Cardiac septum (tissue), 1 donor: ENCODE measurements at regions not wholly inside any gene's neighbourhood (a gene's known extent, or its start where the extent isn't known, plus 50 kb on each side); places are given as distances from the start of the nearest gene placed in this dataset.

Experiments used
- DNase-seq: peaks from one replicate; pipeline ENCODE4 v3.0.0-alpha.2; 2020; ENCODE audit warnings: low spot score
- intact Hi-C: fragments of 100-400 bp; cut with DNase I; formaldehyde crosslinking; loops from one replicate; pipeline ENCODE4 v1.14.0; 2022
- donor health status: DM: no; HTN: no; CAD: no.

DNA sequence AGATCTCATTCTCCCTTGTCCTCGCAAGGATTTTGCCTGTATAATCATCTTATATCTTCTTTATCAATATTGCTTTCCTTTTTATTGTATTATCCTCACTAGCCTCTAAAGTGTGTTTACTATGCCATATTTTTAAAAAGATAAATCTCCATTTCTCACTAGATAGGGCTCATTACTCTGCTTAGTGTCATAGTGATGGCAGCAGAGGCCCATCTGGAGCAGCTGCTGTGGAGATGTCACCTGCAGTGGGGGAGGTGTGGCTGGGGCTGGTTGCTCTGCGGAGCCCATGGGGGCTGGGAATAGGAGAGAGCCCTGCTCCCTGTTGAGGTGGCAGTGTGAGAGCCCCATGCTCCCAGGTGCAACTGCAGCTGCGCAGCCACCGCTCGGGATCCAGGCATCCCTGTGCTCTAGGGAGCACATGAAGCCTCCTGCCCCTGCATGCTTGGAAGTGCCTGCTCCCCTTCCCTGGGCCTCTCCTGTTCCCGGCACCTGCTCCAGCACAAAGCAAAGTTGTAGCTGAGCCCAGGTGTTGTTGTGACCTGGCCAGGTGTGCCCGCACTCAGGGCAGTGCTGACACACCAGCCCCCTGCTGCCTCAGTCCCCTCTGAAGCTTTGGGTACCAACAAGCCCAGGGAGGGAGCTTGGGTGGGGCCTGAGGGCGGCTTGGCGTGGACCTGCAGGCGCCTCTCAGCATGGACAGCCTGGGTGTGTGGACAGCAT lies 144.6 kb upstream of the MRPS30 start:
- no peak for DNase-seq
- intact Hi-C loops: no loop called here

- no peak for DNase-seq
These were observed 146.9 kb upstream of the MRPS30 start for GRCh38 chr5:44661851-44662250.

GRCh38 chr5:44660251-44660650 lies 148.5 kb upstream of the MRPS30 start:
- intact Hi-C loops: no loop called here

More at GRCh38 chr5:44661851-44662250, 146.9 kb upstream of the MRPS30 start:
- intact Hi-C loops: no loop called here

GRCh38 chr5:44659334-44659733 lies 149.4 kb upstream of the MRPS30 start:
- intact Hi-C loops: no loop called here
- DNase-seq: no peak

More at GRCh38 chr5:44660251-44660650, 148.5 kb upstream of the MRPS30 start:
- DNase-seq: no peak

- intact Hi-C loops: no loop called here
- no peak for DNase-seq
These were observed 156.1 kb upstream of the MRPS30 start for GRCh38 chr5:44652674-44653073.

DNA sequence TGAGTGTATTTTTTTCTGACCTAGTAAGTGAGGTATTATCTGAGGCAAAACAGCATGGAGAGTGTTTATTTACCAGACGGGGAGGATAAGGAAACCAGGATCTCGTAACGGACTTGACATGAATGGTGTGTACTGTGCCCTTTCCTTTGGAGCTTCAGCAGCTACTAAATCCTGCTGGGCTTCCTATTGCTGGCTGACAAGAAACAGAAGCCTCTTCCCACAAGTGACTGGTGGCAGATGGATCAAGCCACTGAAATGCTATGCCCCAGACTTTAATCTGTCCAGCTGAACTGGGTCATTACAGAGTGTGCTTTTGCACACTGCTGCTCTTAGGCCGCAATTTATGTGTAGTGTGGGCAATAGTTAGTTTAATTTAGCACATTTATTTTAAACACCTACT lies 162.7 kb upstream of the MRPS30 start:
- intact Hi-C loops: no loop called here
- DNase-seq: no peak

GRCh38 chr5:44645502-44645901 lies 163.2 kb upstream of the MRPS30 start:
- no peak for DNase-seq
- intact Hi-C loops: no loop called here

GRCh38 chr5:44644628-44645027 lies 164.1 kb upstream of the MRPS30 start:
- intact Hi-C loops: no loop called here
- DNase-seq: no peak

DNA sequence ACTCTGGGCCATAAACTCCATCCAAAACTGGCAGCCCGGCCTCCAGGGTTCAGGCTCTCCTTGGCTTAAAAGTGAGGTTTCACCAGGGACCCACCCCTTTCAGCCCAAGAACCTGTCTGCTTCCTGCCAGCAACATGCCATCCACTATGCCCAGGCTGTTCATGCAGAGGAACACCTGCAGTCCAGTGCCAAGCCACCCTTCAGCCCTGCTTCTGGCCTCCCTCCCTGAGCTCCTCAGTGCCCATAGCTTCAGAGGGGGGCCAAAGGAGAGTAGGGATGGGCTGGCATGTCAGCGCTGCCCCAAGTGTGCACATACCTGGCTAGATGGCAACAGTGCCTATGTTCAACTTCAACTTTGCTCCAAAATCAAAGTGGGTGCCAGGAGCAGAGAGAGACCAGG lies 166.9 kb upstream of the MRPS30 start:
- intact Hi-C loops: no loop called here
- no peak for DNase-seq

GRCh38 chr5:44640945-44641456 lies 167.7 kb upstream of the MRPS30 start:
- intact Hi-C loops: no loop called here
- no peak for DNase-seq

DNA sequence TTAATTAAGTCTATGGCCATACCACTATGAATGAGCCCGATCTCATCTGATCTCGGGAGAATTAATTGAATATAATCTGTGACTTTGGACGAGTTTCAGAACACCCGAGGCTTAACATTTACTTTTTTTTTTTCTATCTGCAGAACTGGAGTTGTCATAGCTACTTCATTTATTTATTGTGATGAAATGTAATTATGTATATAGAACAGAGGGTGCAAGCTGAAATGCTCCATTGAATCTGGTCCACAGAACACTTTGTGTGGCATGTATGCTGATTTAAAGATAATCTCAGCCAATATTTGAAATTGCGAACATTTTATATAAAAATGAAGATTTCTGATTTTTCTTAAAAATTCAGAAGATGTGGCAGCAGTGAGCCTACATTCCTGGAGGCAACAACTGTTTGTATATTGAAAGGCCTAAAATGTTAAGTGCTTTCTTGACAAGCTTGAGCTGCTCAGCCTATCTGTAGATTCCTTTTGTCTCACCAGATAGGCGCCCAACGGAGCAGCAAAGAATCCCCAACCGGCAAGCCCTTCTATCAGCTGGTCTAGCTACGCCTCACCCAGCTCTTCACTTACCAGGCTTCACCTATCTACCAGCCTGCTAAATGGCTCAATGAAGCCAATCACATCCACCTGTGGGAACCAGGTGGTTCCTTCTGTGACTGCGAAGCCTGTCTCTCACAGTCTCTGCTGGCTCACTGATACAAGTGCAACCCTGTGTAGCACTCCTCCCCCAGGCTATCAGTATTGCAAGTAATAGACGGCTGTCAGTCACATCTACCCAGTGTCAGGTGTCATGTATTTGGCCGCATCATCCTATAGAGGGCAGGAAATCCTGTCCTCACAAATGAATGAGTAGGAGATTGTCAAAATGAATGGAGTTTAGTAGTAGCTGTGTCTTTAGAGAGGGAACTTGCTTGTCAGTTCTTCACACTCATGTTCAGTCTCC lies 170.6 kb upstream of the MRPS30 start:
- no peak for DNase-seq
- intact Hi-C loops: no loop called here

GRCh38 chr5:44632344-44632743 lies 176.4 kb upstream of the MRPS30 start:
- intact Hi-C loops: no loop called here
- DNase-seq: no peak

GRCh38 chr5:44626846-44627245 lies 181.9 kb upstream of the MRPS30 start:
- no peak for DNase-seq
- intact Hi-C loops: no loop called here

- no peak for DNase-seq
- intact Hi-C loops: no loop called here
These were observed 186.4 kb upstream of the MRPS30 start for GRCh38 chr5:44622331-44622730.

DNA sequence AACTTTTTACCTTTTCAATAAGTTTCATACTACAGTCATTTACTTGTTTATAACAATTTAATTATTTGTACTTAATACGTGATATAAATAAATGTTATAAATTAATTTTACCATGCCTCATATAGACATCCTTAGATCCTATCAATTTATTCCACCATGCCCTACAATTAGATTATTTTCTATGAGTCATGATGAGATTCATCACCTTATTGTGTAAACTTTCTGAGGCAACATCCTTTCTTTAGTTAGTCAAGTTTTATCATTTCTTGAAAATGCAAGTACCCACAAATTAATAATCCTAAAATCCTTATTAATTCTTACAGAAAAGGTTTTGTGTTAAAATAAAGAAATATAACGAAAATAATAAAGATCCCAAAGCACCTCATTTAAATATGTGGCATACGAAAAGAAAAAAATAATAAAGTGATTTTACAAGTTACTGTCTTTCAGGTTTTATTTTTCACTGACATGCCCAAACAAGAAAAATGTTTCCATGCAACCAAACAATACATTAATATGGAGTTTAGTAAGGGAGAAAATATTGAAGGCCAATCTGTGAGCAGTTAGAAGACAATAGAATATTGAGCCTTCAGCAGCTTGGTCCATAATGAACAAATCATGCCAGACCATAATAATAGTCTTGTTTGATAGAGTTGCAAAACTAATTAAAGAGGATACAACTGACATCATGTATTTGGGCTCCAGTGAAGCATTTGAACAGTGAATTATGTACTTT lies 188.7 kb upstream of the MRPS30 start:
- intact Hi-C loops: no loop called here

GRCh38 chr5:44614845-44615244 lies 193.9 kb upstream of the MRPS30 start:
- no peak for DNase-seq
- intact Hi-C loops: no loop called here

More for the DNA sequence above, 188.7 kb upstream of the MRPS30 start:
- no peak for DNase-seq

DNA sequence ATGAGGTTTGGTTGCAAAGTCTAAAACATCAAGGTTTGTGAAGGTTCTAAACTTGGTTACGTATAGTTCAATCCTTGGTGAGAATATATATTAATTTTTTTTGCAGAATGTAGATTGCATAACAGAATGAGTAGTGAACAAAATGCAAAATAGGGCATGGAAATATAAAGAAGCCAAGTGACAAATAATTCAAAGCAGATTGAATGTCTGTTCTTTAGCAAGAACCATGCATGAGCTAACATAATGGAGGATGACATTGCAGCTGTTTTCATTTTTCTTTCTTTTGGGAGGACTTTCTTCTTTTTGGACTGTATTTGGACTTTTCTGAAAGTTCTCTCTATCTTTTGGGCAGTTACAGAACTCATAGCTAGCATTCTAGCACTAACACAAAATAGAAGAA lies 194.8 kb upstream of the MRPS30 start:
- intact Hi-C loops: no loop called here

DNA sequence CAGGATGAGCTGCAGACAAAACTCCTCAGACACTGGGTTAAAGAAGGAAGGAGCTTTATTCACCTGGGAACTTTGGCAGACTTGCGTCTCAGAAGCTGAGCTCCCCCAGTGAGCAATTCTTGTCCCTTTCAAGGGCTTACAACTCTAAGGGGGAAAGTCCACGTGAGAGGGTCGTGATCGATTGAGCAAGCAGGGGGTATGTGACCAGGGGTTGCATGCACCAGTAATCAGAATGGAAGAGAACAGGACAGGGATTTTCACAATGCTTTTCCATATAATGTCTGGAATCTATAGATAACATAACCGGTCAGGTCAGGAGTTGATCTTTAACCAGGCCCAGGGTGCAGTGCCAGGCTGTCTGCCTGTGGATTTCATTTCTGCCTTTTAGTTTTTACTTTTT lies 202.8 kb upstream of the MRPS30 start:
- intact Hi-C loops: no loop called here
- no peak for DNase-seq

More for the DNA sequence above, 194.8 kb upstream of the MRPS30 start:
- DNase-seq: no peak

- no peak for DNase-seq
- intact Hi-C loops: no loop called here
These were observed 205.1 kb upstream of the MRPS30 start for GRCh38 chr5:44603496-44604272.
